IMR-90 (cell line): ENCODE measurements at regions not wholly inside any gene's neighbourhood (a gene's known extent, or its start where the extent isn't known, plus 50 kb on each side); places are given as distances from the start of the nearest gene placed in this dataset.

ENCODE experiments used
- ATAC-seq: fragments of 200-7000 bp; cut with Tn5 transposase; 2 replicates; pipeline ENCODE4 v1.9.1; 2020; ENCODE audit warnings: low read depth, mild to moderate bottlenecking, moderate library complexity
- BruUV-seq: library from RNA; stranded (reverse); fragments of 400-500 nt; replicated peaks from 2 replicates; lab custom pipeline; 2021; lab: Mats Ljungman, UMichigan
- CTCF ChIA-PET: fragments of 300-600 bp; formaldehyde crosslinking; extraction: SDS; loops from one replicate; lab custom pipeline; 2021; ENCODE audit warnings: antibody characterized with exemption; lab: Yijun Ruan, JAX
- POLR2A ChIA-PET: fragments of 300-600 bp; sonication (Branson Sonifier 250); formaldehyde crosslinking; loops from one replicate; lab custom pipeline; 2022; ENCODE audit warnings: antibody characterized with exemption; ENCODE audit not compliant: unreplicated experiment; lab: Charles Lee
- DNase-seq: peaks from one replicate; pipeline ENCODE4 v3.0.0; 2013
- H2AFZ ChIP-seq: replicated peaks from 2 replicates; pipeline ENCODE3; 2013; ENCODE audit warnings: low read length, mild to moderate bottlenecking; ENCODE audit not compliant: poor library complexity
- H2AK5ac ChIP-seq: 2 replicates; pipeline ENCODE4 v1.6.1; 2013; ENCODE audit warnings: low read depth, low read length, inconsistent platforms
- H2AK9ac ChIP-seq: replicated peaks from 2 replicates; pipeline ENCODE3; 2013; ENCODE audit warnings: mild to moderate bottlenecking, low read depth, low read length, moderate library complexity; ENCODE audit not compliant: poor library complexity
- H2BK120ac ChIP-seq: 2 replicates; pipeline ENCODE4 v1.6.1; 2013; ENCODE audit warnings: low read depth, low read length, inconsistent platforms
- H2BK15ac ChIP-seq: 3 replicates; pipeline ENCODE4 v1.6.1; 2013; ENCODE audit warnings: low read depth, low read length, inconsistent platforms
- H2BK20ac ChIP-seq: 2 replicates; pipeline ENCODE4 v1.6.1; 2013; ENCODE audit warnings: low read depth, mild to moderate bottlenecking, inconsistent platforms, low read length, moderate library complexity
- H2BK5ac ChIP-seq: 2 replicates; pipeline ENCODE4 v1.6.1; 2013; ENCODE audit warnings: mild to moderate bottlenecking, low read depth, low read length, inconsistent platforms; ENCODE audit not compliant: poor library complexity, severe bottlenecking
- H3K14ac ChIP-seq: replicated peaks from 2 replicates; pipeline ENCODE4 v1.6.1; 2013; ENCODE audit warnings: low read depth, low read length, inconsistent platforms
- H3K18ac ChIP-seq: 2 replicates; pipeline ENCODE4 v1.6.1; 2013; ENCODE audit warnings: low read depth, low read length, control low read depth
- H3K23ac ChIP-seq: 2 replicates; pipeline ENCODE4 v1.6.1; 2013; ENCODE audit warnings: low read depth, low read length, inconsistent platforms
- H3K27ac ChIP-seq: 2 replicates; pipeline ENCODE4 v1.5.1; 2013; ENCODE audit warnings: mild to moderate bottlenecking, control low read depth, low read length; ENCODE audit not compliant: insufficient read depth
- H3K27me3 ChIP-seq: 2 replicates; pipeline ENCODE4 v1.6.1; 2013; ENCODE audit warnings: low read length; ENCODE audit not compliant: control insufficient read depth, insufficient read depth
- H3K36me3 ChIP-seq: 2 replicates; pipeline ENCODE4 v1.6.1; 2013; ENCODE audit warnings: low read length, mixed read lengths; ENCODE audit not compliant: control insufficient read depth, insufficient read depth
- H3K4ac ChIP-seq: 2 replicates; pipeline ENCODE4 v1.6.1; 2013; ENCODE audit warnings: low read depth, low read length, inconsistent platforms
- H3K4me1 ChIP-seq: 2 replicates; pipeline ENCODE4 v1.6.1; 2013; ENCODE audit warnings: low read length, mixed read lengths; ENCODE audit not compliant: control insufficient read depth, insufficient read depth
- H3K4me2 ChIP-seq: 2 replicates; pipeline ENCODE4 v1.6.1; 2013; ENCODE audit warnings: low read depth, mild to moderate bottlenecking, control low read depth, low read length, moderate library complexity
- H3K4me3 ChIP-seq: 2 replicates; pipeline ENCODE4 v1.5.1; 2013; ENCODE audit warnings: low read depth, mild to moderate bottlenecking, control low read depth, low read length, moderate library complexity; ENCODE audit not compliant: insufficient read depth
- H3K56ac ChIP-seq: 2 replicates; pipeline ENCODE4 v1.6.1; 2013; ENCODE audit warnings: low read length, inconsistent platforms; ENCODE audit not compliant: insufficient read depth; ENCODE audit errors: extremely low read depth
- H3K79me1 ChIP-seq, 2 experiments: 2 replicates each; pipeline ENCODE4 v1.6.1; 2013; ENCODE audit warnings: low read length in 2 of 2, inconsistent platforms in 1 of 2, low read depth in 1 of 2
- H3K9ac ChIP-seq: 2 replicates; pipeline ENCODE4 v1.6.1; 2013; ENCODE audit warnings: low read depth, low read length, control low read depth
- H3K9me1 ChIP-seq: 2 replicates; pipeline ENCODE4 v1.6.1; 2013; ENCODE audit warnings: low read length, inconsistent platforms; ENCODE audit not compliant: insufficient read depth
- H3K9me3 ChIP-seq: 2 replicates; pipeline ENCODE4 v1.6.1; 2013; ENCODE audit warnings: low read length; ENCODE audit not compliant: control insufficient read depth, insufficient read depth
- H4K20me1 ChIP-seq: 2 replicates; pipeline ENCODE4 v1.6.1; 2013; ENCODE audit warnings: low read length, inconsistent platforms; ENCODE audit not compliant: insufficient read depth
- H4K5ac ChIP-seq: 2 replicates; pipeline ENCODE4 v1.6.1; 2013; ENCODE audit warnings: mild to moderate bottlenecking, low read depth, low read length, control low read depth
- H4K8ac ChIP-seq, 2 experiments: 2 replicates each; pipeline ENCODE4 v1.6.1; 2013; ENCODE audit warnings: low read depth in 2 of 2, low read length in 2 of 2, control low read depth in 1 of 2, inconsistent platforms in 1 of 2
- H4K91ac ChIP-seq: 2 replicates; pipeline ENCODE4 v1.6.1; 2013; ENCODE audit warnings: low read depth, low read length, inconsistent platforms; ENCODE audit not compliant: insufficient read depth
- BHLHE40 ChIP-seq: fragments of 150-350 bp; IDR thresholded peaks from 2 replicates; pipeline ENCODE4 v1.6.1; 2016; ENCODE audit warnings: mild to moderate bottlenecking, low read depth, low read length
- CEBPB ChIP-seq: IDR thresholded peaks from 2 replicates; pipeline ENCODE4 v1.6.1; 2012; ENCODE audit warnings: low read depth, low read length, improper control_type of control experiment
- CHD1 ChIP-seq: IDR thresholded peaks from 2 replicates; pipeline ENCODE4 v1.6.1; 2012; ENCODE audit warnings: low read depth, low read length, improper control_type of control experiment
- CTCF ChIP-seq: conservative IDR thresholded peaks from 2 replicates; pipeline ENCODE4 v1.5.1; 2012; ENCODE audit warnings: mild to moderate bottlenecking, low read depth, low read length, improper control_type of control experiment
- ELK1 ChIP-seq: fragments of 150-350 bp; IDR thresholded peaks from 2 replicates; pipeline ENCODE4 v1.6.1; 2016; ENCODE audit warnings: low read depth, mild to moderate bottlenecking, low read length, moderate library complexity, borderline replicate concordance
- FOS ChIP-seq: fragments of 150-350 bp; IDR thresholded peaks from 2 replicates; pipeline ENCODE4 v1.6.1; 2016; ENCODE audit warnings: low read depth, low read length
- MAFK ChIP-seq: IDR thresholded peaks from 2 replicates; pipeline ENCODE4 v1.6.1; 2012; ENCODE audit warnings: low read depth, low read length, improper control_type of control experiment
- MAZ ChIP-seq: IDR thresholded peaks from 2 replicates; pipeline ENCODE4 v1.6.1; 2012; ENCODE audit warnings: low read depth, mild to moderate bottlenecking, low read length, improper control_type of control experiment, moderate library complexity, borderline replicate concordance
- MXI1 ChIP-seq: IDR thresholded peaks from 2 replicates; pipeline ENCODE4 v1.6.1; 2012; ENCODE audit warnings: low read depth, mild to moderate bottlenecking, low read length, moderate library complexity, borderline replicate concordance
- NFE2L2 ChIP-seq: fragments of 150-350 bp; IDR thresholded peaks from 2 replicates; pipeline ENCODE4 v1.6.1; 2016; ENCODE audit warnings: low read depth, mild to moderate bottlenecking, low read length
- POLR2A ChIP-seq: IDR thresholded peaks from 2 replicates; pipeline ENCODE4 v1.6.1; 2012; ENCODE audit warnings: mild to moderate bottlenecking, low read depth, low read length
- RAD21 ChIP-seq: IDR thresholded peaks from 2 replicates; pipeline ENCODE4 v1.6.1; 2012; ENCODE audit warnings: low read length, improper control_type of control experiment
- RCOR1 ChIP-seq: IDR thresholded peaks from 2 replicates; pipeline ENCODE4 v1.6.1; 2012; ENCODE audit warnings: mild to moderate bottlenecking, low read length, improper control_type of control experiment; ENCODE audit not compliant: insufficient replicate concordance
- RFX5 ChIP-seq: IDR thresholded peaks from 2 replicates; pipeline ENCODE4 v1.8.0; 2012; ENCODE audit warnings: low read depth, mild to moderate bottlenecking, low read length, moderate library complexity
- SMC3 ChIP-seq: fragments of 150-350 bp; IDR thresholded peaks from 2 replicates; pipeline ENCODE4 v1.6.1; 2016; ENCODE audit warnings: low read depth, mild to moderate bottlenecking, antibody characterized with exemption, low read length, moderate library complexity
- USF2 ChIP-seq: fragments of 150-350 bp; IDR thresholded peaks from 2 replicates; pipeline ENCODE4 v1.6.1; 2017; ENCODE audit warnings: mild to moderate bottlenecking, antibody characterized with exemption, low read length, low read depth
- WGBS, 2 experiments: methylation state at CpG; one replicate each; pipeline versions ENCODE4 v1.1.5 to v1.1.7; 2013; ENCODE audit warnings: missing lambda C conversion rate in 2 of 2; ENCODE audit not compliant: insufficient read length in 1 of 2; ENCODE audit errors: extremely low coverage in 2 of 2; 5-methylcytosine and 5-hydroxymethylcytosine counted together
- dilution Hi-C: fragments of 300-500 bp; cut with HindIII; formaldehyde crosslinking; loops from one replicate; pipeline ENCODE4 v1.14.3; 2018; ENCODE audit warnings: low sequenced_read_pairs; ENCODE audit not compliant: unreplicated experiment
- in situ Hi-C: fragments of 300-500 bp; cut with MboI; formaldehyde crosslinking; loops from 3 replicates; pipeline ENCODE4 v1.14.3; 2019; ENCODE audit warnings: low sequenced_read_pairs, inconsistent platforms, mixed read lengths
- intact Hi-C: fragments of 100-400 bp; cut with micrococcal nuclease; formaldehyde crosslinking; loops from 2 replicates; pipeline ENCODE4 v1.10.0; 2022

- H2AK5ac ChIP-seq, result peak overlapping the region; percentile 68
- H3K27me3 ChIP-seq, result no peaks in the 10 kb centered on the region
- H3K4me1 ChIP-seq, result peaks cover 13% of the 10 kb centered on the region
- peak overlapping the region; percentile 19; the same call in 1 of the 2 replicates for H4K91ac ChIP-seq
- no peaks in the 10 kb centered on the region for H3K79me1 ChIP-seq
- H4K5ac ChIP-seq, result no peak overlapping the region
- peak overlapping the region; percentile 24 for H2AFZ ChIP-seq
- dilution Hi-C loops (no loop called here), intact Hi-C loops (loop anchor here (5.0 kb wide), 1 partner anchor 117 kb away; no protein-coding TSS in a partner anchor), in situ Hi-C loops (loop anchor here (25.0 kb wide), 1 partner anchor 697 kb away; no protein-coding TSS in a partner anchor)
- POLR2A ChIA-PET, result no interaction called here
- H3K23ac ChIP-seq, result peak overlapping the region; percentile 5; the same call in 1 of the 2 replicates
- H2AK9ac ChIP-seq, result no peak overlapping the region
- BruUV-seq, result no TSS peak
- H3K18ac ChIP-seq, result no peak overlapping the region; the same call in 1 of the 2 replicates
- H3K56ac ChIP-seq, result no peak overlapping the region
- peak overlapping the region; percentile 47; the same call in 1 of the 2 replicates for H2BK20ac ChIP-seq
- DNase-seq (no peak), ATAC-seq (no peak)
- CTCF ChIA-PET, result interaction anchor here (0.5 kb wide), 1 partner anchor 600 kb away, joined by 4 read pairs; no protein-coding TSS in a partner anchor
- no peaks in the 10 kb centered on the region; the same call in 1 of the 2 replicates for H3K9me3 ChIP-seq
- H3K4me2 ChIP-seq, result no peak overlapping the region
- H3K4me3 ChIP-seq, result no peak overlapping the region
- TF ChIP-seq MAFK, result no peak
- TF ChIP-seq FOS, result no peak
- TF ChIP-seq RCOR1, result no peak
- no peak for TF ChIP-seq RFX5
- no peak for TF ChIP-seq RAD21
- no peak for TF ChIP-seq CHD1
- no peak for TF ChIP-seq USF2
- no peak for TF ChIP-seq CTCF
- no peak for TF ChIP-seq POLR2A
- TF ChIP-seq MAZ, result no peak
- no peak for TF ChIP-seq MXI1
- TF ChIP-seq SMC3, result no peak
- TF ChIP-seq ELK1, result no peak
- TF ChIP-seq CEBPB, result no peak
- TF ChIP-seq NFE2L2, result no peak
- no peak for TF ChIP-seq BHLHE40
- H4K20me1 ChIP-seq, result no peaks in the 10 kb centered on the region
- no peaks in the 10 kb centered on the region for H3K36me3 ChIP-seq
- peak overlapping the region; percentile 45; the same call in 2 of the 3 replicates for H2BK15ac ChIP-seq
- H2BK120ac ChIP-seq, result peak overlapping the region; percentile 14
- no peak overlapping the region for H3K27ac ChIP-seq
- no CpG with 5 or more reads among the region's 3 CpGs for WGBS, 2 experiments
- H2BK5ac ChIP-seq, result no peak overlapping the region
- H3K9me1 ChIP-seq, result peaks cover 10% of the 10 kb centered on the region
- peak overlapping the region; percentile 22 to 56; a peak in 2 of 4 replicates for H4K8ac ChIP-seq
- no peak overlapping the region for H3K9ac ChIP-seq
- peak overlapping the region; percentile 59; the same call in 1 of the 2 replicates for H3K4ac ChIP-seq
- peak overlapping the region; percentile 15 for H3K14ac ChIP-seq
Measured at GRCh38 chr17:68790492-68790891, 164.7 kb downstream of the ABCA8 start.
